A673 (cell line): ENCODE measurements at regions not wholly inside any gene's neighbourhood (a gene's known extent, or its start where the extent isn't known, plus 50 kb on each side); places are given as distances from the start of the nearest gene placed in this dataset.

Experiments used
- BruUV-seq: library from RNA; stranded (reverse); fragments of 400-500 nt; replicated peaks from 2 replicates; lab custom pipeline; 2021; lab: Mats Ljungman, UMichigan
- CTCF ChIA-PET: fragments of 300-600 bp; sonication (Branson Sonifier 250); formaldehyde crosslinking; loops from one replicate; lab custom pipeline; 2022; ENCODE audit warnings: antibody characterized with exemption; lab: Charles Lee
- POLR2A ChIA-PET: fragments of 300-600 bp; sonication (Branson Sonifier 250); formaldehyde crosslinking; loops from one replicate; lab custom pipeline; 2022; ENCODE audit warnings: antibody characterized with exemption; ENCODE audit not compliant: low non-redundant PET; lab: Charles Lee
- DNase-seq: peaks from one replicate; pipeline ENCODE4 v3.0.0-alpha.2; 2015; ENCODE audit warnings: low spot score
- H3K27ac ChIP-seq: fragments of 200-600 bp; sonication (generic); 2 replicates; pipeline ENCODE4 v1.5.1; 2016; ENCODE audit warnings: mixed run types, low read depth, mild to moderate bottlenecking, mixed read lengths, antibody characterized with exemption, low read length; ENCODE audit not compliant: poor library complexity, severe bottlenecking
- H3K27me3 ChIP-seq: fragments of 200-600 bp; sonication (generic); replicated peaks from 2 replicates; pipeline ENCODE4 v1.6.1; 2017; ENCODE audit warnings: mixed run types, low read depth, mild to moderate bottlenecking, mixed read lengths, antibody characterized with exemption, low read length; ENCODE audit not compliant: insufficient read depth, poor library complexity
- H3K36me3 ChIP-seq: fragments of 200-600 bp; sonication (generic); 2 replicates; pipeline ENCODE4 v1.6.1; 2016; ENCODE audit warnings: mixed run types, mild to moderate bottlenecking, mixed read lengths, antibody characterized with exemption, low read length; ENCODE audit not compliant: insufficient read depth, poor library complexity, severe bottlenecking
- H3K4me1 ChIP-seq: fragments of 200-600 bp; sonication (generic); 2 replicates; pipeline ENCODE4 v1.6.1; 2017; ENCODE audit warnings: mixed run types, mild to moderate bottlenecking, mixed read lengths, antibody characterized with exemption, low read length; ENCODE audit not compliant: insufficient read depth, poor library complexity, severe bottlenecking
- H3K4me3 ChIP-seq: fragments of 200-600 bp; sonication (generic); 2 replicates; pipeline ENCODE4 v1.5.1; 2016; ENCODE audit warnings: low read depth, mixed run types, mild to moderate bottlenecking, mixed read lengths, low read length; ENCODE audit not compliant: poor library complexity, severe bottlenecking
- H3K9me3 ChIP-seq: fragments of 200-600 bp; sonication (generic); 2 replicates; pipeline ENCODE4 v1.6.1; 2016; ENCODE audit warnings: mixed run types, low read depth, mild to moderate bottlenecking, mixed read lengths, antibody characterized with exemption, low read length; ENCODE audit not compliant: poor library complexity, severe bottlenecking
- EZH2 ChIP-seq: fragments of 200-600 bp; sonication (generic); IDR thresholded peaks from 2 replicates; pipeline ENCODE4 v1.6.1; 2017; ENCODE audit warnings: borderline replicate concordance, low read depth, mild to moderate bottlenecking, mixed read lengths, antibody characterized with exemption, low read length; ENCODE audit not compliant: poor library complexity, severe bottlenecking
- intact Hi-C: fragments of 100-400 bp; cut with micrococcal nuclease; formaldehyde crosslinking; loops from one replicate; pipeline ENCODE4 v1.10.0; 2022; ENCODE audit not compliant: unreplicated experiment
- TF ChIP-seq, protein P1 (sequence below): fragments of 300-800, 200-600 bp; sonication (generic); conservative IDR thresholded peaks from 2 replicates; pipeline ENCODE4 v1.5.1; 2017; ENCODE audit warnings: low read depth, mild to moderate bottlenecking, antibody characterized with exemption, low read length, moderate library complexity, mixed read lengths

DNA sequence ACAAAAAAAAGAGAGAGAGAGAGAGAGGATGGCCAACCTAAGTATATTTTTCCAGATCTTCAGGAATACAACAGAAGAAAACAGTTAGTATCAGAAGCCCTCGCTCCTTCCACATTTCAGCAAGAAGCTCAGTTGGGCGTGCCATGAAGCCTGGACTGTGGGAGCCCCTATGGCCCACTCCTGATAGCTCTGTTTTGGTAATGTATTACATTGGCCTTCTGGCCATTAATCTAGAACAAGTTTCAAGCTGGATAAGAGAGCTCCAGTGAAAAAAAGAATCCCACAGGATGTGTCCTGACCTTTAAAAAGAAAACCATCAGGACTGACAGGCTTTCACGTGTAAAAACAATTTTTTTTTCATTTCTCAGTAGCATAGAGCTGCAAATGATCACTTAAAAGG is 197.9 kb downstream of the ICOS start:
- POLR2A ChIA-PET, result no interaction called here
- no peaks in the 10 kb centered on the region for H3K4me1 ChIP-seq
- H3K4me3 ChIP-seq, result no peak overlapping the region
- H3K9me3 ChIP-seq, result no peaks in the 10 kb centered on the region
- intact Hi-C loops, result no loop called here
- no peak overlapping the region for H3K27ac ChIP-seq
- no peaks in the 10 kb centered on the region for H3K27me3 ChIP-seq
- TF ChIP-seq, protein P1, sequence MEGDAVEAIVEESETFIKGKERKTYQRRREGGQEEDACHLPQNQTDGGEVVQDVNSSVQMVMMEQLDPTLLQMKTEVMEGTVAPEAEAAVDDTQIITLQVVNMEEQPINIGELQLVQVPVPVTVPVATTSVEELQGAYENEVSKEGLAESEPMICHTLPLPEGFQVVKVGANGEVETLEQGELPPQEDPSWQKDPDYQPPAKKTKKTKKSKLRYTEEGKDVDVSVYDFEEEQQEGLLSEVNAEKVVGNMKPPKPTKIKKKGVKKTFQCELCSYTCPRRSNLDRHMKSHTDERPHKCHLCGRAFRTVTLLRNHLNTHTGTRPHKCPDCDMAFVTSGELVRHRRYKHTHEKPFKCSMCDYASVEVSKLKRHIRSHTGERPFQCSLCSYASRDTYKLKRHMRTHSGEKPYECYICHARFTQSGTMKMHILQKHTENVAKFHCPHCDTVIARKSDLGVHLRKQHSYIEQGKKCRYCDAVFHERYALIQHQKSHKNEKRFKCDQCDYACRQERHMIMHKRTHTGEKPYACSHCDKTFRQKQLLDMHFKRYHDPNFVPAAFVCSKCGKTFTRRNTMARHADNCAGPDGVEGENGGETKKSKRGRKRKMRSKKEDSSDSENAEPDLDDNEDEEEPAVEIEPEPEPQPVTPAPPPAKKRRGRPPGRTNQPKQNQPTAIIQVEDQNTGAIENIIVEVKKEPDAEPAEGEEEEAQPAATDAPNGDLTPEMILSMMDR, result no peak
- TF ChIP-seq EZH2, result no peak
- H3K36me3 ChIP-seq, result no peaks in the 10 kb centered on the region
- DNase-seq, result no peak
- CTCF ChIA-PET, result no interaction called here
- no TSS peak for BruUV-seq

DNA sequence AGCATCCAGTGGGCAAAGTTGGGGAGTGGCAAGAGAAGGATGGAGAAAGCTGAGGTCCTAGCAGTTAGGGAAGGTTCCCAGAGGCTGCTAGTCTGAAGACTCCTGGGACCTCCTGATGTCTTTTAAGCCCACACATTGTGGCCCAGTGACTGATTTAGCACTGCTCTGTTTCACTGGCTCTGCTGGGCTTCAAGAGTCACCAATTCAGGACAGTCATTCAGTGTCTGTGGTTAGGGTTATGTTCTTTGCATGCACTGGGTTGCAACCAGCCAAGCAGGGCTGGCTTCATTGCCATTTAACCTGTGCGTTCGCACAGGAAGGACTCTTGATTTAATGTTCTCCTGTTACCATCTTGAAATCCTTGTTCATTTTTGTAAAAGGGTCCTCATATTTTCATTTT is 199.2 kb downstream of the ICOS start:
- ChIA-PET POLR2A (interaction anchor here (0.5 kb wide), 1 partner anchor 30 kb away, joined by 3 read pairs; no protein-coding TSS in a partner anchor), CTCF (no interaction called here)
- Histone ChIP-seq H3K36me3 (no peaks in the 10 kb centered on the region), H3K27me3 (no peaks in the 10 kb centered on the region), H3K4me1 (no peaks in the 10 kb centered on the region), H3K27ac (no peak overlapping the region), H3K4me3 (no peak overlapping the region), H3K9me3 (no peaks in the 10 kb centered on the region)
- no peak for TF ChIP-seq EZH2
- TF ChIP-seq, protein P1, result no peak
- no TSS peak for BruUV-seq
- intact Hi-C loops, result no loop called here
- no peak for DNase-seq

DNA sequence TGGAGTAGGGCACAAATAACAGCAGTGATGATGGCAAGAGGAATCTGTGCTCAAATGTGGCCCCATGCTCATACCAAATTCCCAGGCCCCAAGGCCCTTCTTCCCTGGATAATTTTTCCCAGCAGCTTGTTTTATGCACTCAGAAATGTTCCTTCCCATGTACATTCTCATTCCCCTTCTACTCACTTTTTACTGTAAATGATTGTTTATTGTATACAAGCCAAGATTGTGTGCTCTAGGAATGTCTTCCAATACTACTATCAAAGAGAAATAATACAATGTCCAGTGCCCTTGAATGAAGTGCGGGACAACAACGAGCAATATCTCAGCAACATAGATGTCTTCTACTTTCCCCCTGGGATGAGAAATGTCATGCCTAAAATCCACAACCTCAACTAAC is 201.6 kb downstream of the ICOS start:
- no peaks in the 10 kb centered on the region for H3K4me1 ChIP-seq
- intact Hi-C loops, result no loop called here
- no peak for DNase-seq
- H3K36me3 ChIP-seq, result no peaks in the 10 kb centered on the region
- TF ChIP-seq EZH2, result no peak
- H3K27me3 ChIP-seq, result no peaks in the 10 kb centered on the region
- H3K4me3 ChIP-seq, result no peak overlapping the region
- H3K27ac ChIP-seq, result no peak overlapping the region
- BruUV-seq, result no TSS peak
- ChIA-PET POLR2A (no interaction called here), CTCF (no interaction called here)
- no peaks in the 10 kb centered on the region for H3K9me3 ChIP-seq

DNA sequence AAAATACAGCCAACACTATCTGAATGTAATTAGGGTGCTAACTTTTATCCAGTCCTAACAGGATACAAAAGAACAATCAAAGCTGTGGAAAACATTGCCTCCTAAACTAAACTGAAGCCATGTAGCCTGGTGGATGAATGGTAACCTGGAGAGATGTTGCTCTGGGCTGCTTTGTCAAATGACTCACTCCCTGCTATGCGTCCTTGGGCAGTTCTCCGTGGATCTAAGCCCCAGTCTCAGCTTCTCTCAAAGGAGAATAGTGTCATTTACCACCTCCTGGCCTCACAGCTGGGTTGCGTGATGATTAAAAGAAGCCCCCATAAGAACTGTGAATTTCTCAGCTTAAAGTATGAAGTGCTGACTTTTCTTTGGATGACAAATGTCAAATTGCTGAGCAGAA is 203.7 kb downstream of the ICOS start:
- no peaks in the 10 kb centered on the region for H3K9me3 ChIP-seq
- H3K4me1 ChIP-seq, result no peaks in the 10 kb centered on the region
- H3K4me3 ChIP-seq, result no peak overlapping the region
- no peak for TF ChIP-seq EZH2
- TF ChIP-seq, protein P1, result no peak
- H3K27me3 ChIP-seq, result no peaks in the 10 kb centered on the region
- ChIA-PET POLR2A (no interaction called here), CTCF (no interaction called here)
- BruUV-seq, result no TSS peak
- no peak overlapping the region for H3K27ac ChIP-seq
- intact Hi-C loops, result loop anchor here (10.0 kb wide), 3 partner anchors 115 to 1745 kb away; no protein-coding TSS in a partner anchor
- no peaks in the 10 kb centered on the region for H3K36me3 ChIP-seq
- no peak for DNase-seq
